NCI-H2081 treated with DMSO at 0.1 percent for 48 hours (cell line): ENCODE measurements at regions not wholly inside any gene's neighbourhood (a gene's known extent, or its start where the extent isn't known, plus 50 kb on each side); places are given as distances from the start of the nearest gene placed in this dataset.
"Not testable (repeated sequence)": the region's sequence is repeated elsewhere in the genome, so short reads cannot be mapped to it uniquely, and the experiment has no call there.

Source experiments
- DNase-seq: peaks from one replicate; lab custom pipeline; 2025; lab: John Stamatoyannopoulos, UW

GRCh38 chr3:153370680-153371079 lies 208.7 kb downstream of the RAP2B start:
- no peak for DNase-seq

- DNase-seq, result no peak
Observed at GRCh38 chr3:153372326-153372725, 210.3 kb downstream of the RAP2B start.

DNA sequence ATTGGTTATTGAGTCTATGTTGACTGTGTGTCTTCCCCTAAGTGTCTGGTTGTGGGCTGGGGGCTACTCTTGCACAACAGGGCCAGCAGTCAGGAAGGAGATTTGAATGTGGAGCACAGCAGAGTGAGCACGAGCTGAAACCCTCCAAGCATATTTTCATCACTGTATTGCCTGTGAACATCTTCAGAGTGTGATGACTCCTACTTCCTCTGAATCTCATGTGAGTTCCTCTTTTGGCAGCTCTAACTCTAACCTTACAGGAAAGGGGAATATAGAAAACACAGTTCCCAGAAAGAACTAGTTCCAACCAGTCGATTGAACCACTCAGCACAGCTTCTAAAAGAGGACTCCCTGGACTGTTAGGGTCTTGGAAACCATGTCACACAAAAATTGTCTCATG lies 211.6 kb downstream of the RAP2B start:
- DNase-seq, result no peak

- not testable (repeated sequence) for DNase-seq
Observed at GRCh38 chr3:153378366-153378765, 216.3 kb downstream of the RAP2B start.

- DNase-seq, result no peak
Observed at GRCh38 chr3:153379516-153379915, 217.5 kb downstream of the RAP2B start.

- no peak for DNase-seq
Observed at GRCh38 chr3:153385343-153385742, 223.3 kb downstream of the RAP2B start.

DNA sequence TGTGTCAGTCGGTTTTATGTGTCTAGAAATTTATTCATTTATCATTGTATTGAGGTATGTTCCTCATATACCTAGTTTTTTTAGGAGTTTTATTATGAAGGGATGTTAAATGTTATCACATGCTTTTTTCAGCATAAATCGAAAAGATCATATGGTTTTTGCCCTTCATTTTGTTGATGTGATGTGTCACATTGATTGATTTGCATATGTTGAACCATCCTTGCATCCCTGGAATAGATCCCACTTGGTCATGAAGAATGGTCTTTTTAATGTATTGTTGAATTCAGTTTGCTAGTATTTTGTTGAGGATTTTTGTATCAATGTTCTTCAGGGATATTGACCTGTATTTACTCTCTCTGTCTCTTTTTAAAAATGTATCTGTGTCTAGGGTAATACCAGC lies 230.3 kb downstream of the RAP2B start:
- no peak for DNase-seq

DNA sequence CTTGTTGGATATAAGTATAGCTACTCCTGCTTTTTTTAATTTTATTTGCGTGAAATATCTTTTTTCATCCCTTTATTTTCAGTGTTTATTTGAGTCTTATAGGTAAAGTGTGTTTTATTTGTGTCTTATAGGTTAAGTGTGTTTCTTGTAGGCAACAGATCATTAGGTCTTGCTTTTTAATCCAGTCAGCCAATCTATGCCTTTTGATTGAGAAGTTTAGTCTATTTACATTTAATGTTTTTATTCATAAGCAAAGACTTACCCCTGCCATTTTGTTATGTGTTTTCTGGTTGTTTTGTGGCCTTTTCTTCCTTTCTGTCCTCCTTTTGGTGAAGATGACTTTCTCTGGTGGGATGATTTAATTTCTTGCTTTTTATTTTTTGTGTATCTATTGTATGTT lies 232.0 kb downstream of the RAP2B start:
- DNase-seq, result no peak

DNA sequence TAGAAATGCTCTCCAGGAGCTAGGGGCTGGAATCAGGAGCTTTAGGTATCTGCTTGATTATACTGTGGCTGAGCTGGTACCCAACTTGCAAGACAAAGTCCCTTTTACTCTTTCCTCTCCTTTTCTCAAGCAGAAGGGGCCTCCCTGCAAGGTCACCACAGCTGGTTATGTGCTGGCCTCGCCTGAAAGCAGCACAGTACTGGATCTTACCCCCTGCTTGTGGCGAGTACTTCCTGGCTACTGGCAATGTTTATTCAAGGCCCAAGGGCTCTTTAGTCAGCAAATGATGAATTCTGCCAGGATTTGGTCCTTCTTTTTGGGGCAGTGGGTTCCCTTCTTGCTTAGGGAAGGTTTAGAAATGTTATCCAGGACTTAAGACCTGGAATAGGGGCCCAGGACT lies 234.6 kb downstream of the RAP2B start:
- no peak for DNase-seq

DNA sequence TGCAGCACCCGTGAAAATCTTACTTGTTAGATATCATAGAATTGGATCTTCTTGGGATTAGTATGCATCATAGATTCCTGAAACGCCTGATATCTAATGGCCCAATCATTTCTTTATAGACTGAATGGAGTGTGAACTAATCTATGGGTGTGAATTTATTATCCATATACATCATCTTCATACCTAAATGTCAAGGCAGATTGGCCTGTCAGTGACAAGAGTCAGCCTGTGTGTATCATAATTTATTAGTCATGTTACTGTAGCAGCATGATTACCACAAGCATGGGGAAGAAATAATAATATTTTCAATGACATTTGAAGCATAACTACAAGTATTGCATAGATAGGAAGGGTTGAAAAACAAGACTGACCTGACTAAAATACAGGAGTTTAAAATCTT lies 235.8 kb downstream of the RAP2B start:
- no peak for DNase-seq

DNA sequence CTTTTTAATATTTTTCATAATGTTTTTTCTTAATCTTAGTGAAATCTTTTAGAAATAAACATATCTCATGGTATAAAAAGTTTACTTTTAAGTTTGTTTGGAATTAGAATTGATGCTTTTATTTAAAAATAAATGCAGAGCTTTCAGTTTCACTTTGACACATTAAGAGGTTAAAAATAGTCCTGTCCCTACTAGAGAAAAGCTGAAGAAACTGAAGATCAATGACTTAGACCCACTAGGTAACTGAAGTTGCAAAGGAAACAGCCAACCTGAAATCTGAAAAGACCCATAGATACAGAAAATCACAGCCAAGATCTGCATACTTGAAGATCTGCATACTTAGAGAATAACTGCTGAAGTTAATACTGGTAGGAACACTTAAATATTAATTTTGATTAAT lies 237.6 kb downstream of the RAP2B start:
- no peak for DNase-seq

DNA sequence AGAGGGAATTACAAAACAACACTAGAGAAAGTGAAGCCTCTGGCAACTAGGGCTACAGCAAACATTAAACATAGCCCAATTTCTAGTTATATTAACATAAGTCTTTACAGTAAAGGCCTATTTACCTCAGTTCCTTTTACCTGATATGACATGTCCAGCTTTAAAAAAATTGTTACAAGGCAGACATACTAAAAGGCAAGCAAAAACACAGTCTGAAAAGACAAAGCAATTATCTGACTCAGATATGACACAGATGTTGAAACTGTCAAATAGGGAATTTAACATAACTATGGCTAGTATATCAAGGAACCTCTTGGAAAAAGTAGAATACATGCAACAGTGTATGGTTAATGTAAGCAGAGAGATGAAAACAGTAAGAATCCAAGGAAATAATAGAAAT lies 238.6 kb downstream of the RAP2B start:
- DNase-seq, result no peak

DNA sequence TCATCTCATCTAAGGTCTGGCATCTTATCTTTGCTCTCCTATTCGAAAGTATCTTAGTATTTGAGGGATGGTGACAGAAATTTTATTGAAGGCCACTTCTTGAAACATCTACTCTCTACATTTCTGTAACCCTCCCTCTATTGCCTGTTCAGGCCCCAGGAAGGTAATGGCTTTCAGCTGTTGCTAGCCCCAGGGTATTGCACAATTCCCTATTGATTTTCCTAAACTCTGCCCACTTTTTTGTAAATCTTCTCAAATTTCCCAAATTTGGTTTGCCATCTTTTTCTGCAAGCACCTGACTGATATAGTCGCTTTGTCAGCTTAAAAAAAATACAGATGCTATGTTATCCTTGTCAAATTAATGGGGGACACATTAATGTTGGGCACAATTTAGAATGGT lies 242.1 kb downstream of the RAP2B start:
- DNase-seq, result no peak

GRCh38 chr3:153405320-153405719 lies 243.3 kb downstream of the RAP2B start:
- not testable (repeated sequence) for DNase-seq

DNA sequence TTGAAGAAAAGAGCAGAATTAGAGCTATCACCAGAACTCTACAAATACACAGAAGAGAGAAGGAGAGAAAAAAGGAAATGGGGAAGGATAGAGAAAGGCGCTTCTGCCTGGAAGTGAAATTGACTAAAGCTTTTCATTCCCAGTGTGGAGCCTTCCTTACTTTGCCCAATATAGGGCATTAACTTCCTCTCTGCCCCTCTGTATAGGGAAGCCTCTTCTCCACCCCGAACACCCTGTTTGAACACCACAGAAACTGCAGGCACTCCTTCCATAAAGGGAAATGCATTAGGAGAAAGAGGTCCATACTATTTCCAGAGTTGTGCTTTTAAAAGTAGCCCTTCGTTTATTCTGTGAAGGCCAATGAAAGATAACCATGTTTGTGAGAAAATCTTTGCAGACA lies 248.5 kb downstream of the RAP2B start:
- DNase-seq, result no peak

GRCh38 chr3:153414982-153415381 lies 253.0 kb downstream of the RAP2B start:
- DNase-seq, result no peak

GRCh38 chr3:153422314-153422713 lies 260.3 kb downstream of the RAP2B start:
- DNase-seq, result no peak

GRCh38 chr3:153423820-153424219 lies 261.8 kb downstream of the RAP2B start:
- not testable (repeated sequence) for DNase-seq

DNA sequence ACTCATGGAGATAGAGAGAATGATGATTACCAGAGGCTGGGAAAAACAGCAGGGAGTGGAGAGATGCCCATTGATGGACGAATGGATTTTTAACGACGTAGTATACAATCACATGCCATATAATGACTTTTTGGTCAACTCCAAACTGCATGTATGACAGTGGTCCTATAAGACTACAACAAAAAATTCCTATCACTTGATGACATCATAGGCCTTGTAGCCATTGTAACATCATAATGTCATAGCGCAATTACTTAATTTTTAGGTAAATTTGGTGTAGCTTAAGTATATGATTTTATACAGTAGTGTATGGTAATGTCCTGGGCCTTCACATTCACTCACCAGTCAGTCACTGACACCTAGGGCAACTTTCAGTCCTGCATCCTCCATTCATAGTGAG lies 264.3 kb downstream of the RAP2B start:
- DNase-seq, result no peak

GRCh38 chr3:153426803-153427202 lies 264.8 kb downstream of the RAP2B start:
- DNase-seq, result no peak

DNA sequence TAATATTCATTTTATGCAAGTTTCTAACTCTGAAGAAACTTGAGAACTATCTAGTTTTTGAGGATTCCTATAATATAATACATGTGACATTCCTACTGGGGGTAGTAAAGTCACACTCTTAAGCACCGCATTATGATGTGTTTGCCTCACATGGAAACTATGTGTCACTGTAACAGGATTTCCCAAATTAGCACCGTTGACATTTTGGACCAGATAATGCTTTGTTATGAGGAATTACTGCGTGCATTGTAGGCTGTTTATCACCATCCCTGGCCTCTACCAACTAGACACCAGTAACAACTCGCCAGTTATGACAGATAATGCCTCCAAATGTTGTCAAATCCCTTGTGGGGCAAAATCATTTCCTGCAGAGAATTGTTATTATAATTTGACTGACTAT lies 267.8 kb downstream of the RAP2B start:
- no peak for DNase-seq

DNA sequence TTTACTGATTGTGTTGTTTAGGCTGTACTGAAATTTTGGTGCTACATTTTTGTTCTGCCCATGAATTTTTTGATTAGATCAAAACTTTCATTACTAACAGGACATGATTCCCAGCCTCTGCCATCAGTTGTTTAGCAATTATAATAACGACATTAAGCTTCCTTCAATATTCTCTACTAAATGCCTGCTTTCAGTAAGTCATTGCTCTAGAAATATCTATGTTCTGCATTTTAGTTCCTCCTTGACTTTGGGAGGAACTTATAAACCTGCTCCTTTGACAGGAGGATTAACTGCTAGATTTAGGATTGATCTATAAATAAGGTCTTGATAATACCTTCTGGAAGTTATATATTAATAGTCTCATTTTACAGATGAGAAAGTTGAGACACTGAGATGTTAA lies 269.1 kb downstream of the RAP2B start:
- no peak for DNase-seq

- no peak for DNase-seq
Observed at GRCh38 chr3:153437666-153438065, 275.6 kb downstream of the RAP2B start.

- DNase-seq, result no peak
Observed at GRCh38 chr3:153438271-153438670, 276.2 kb downstream of the RAP2B start.

DNA sequence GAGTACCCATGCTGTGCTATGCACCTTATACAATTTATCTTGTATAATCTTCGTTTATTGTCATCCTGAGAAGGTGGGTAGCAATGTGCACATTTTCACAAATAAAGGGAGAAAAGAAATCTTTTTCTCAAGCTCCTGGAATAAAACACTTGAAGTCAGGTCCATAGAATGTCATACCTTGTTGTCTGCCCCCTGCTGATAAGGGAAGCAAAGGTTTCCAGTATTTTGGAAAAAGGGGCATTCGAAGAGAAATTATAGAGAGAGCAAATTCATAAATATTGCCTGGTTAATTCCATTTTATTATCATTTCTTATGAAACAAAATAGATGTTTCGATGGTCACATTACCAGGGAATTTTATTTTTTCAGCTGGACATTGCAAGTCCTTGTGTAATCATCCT lies 277.8 kb downstream of the RAP2B start:
- no peak for DNase-seq
